GM19328 (cell line): ENCODE measurements at regions not wholly inside any gene's neighbourhood (a gene's known extent, or its start where the extent isn't known, plus 50 kb on each side); places are given as distances from the start of the nearest gene placed in this dataset.
"Not testable (repeated sequence)": the region's sequence is repeated elsewhere in the genome, so short reads cannot be mapped to it uniquely, and the experiment has no call there.

Source experiments
- ATAC-seq: cut with Tn5 transposase; IDR thresholded peaks from one replicate; pipeline ENCODE4 v1.9.1; 2021; ENCODE audit warnings: mild to moderate bottlenecking, moderate library complexity; ENCODE audit not compliant: unreplicated experiment

GRCh38 chr12:107144441-107144840 lies 51.1 kb upstream of the CRY1 start:
- ATAC-seq = no peak

- no peak for ATAC-seq
These were observed 51.6 kb upstream of the CRY1 start for GRCh38 chr12:107144990-107145389.

- no peak for ATAC-seq
These were observed 52.0 kb upstream of the CRY1 start for GRCh38 chr12:107145397-107145796.

GRCh38 chr12:107148107-107148506 lies 54.8 kb upstream of the CRY1 start:
- ATAC-seq = no peak

- ATAC-seq = no peak
These were observed 59.0 kb upstream of the CRY1 start for GRCh38 chr12:107152315-107152714.

GRCh38 chr12:107159384-107159900 lies 66.1 kb upstream of the CRY1 start:
- no peak for ATAC-seq

GRCh38 chr12:107163413-107163812 lies 70.1 kb upstream of the CRY1 start:
- no peak for ATAC-seq

GRCh38 chr12:107164392-107164791 lies 71.0 kb upstream of the CRY1 start:
- ATAC-seq = no peak

GRCh38 chr12:107165581-107165980 lies 72.2 kb upstream of the CRY1 start:
- no peak for ATAC-seq

- ATAC-seq = no peak
These were observed 74.4 kb upstream of the CRY1 start for GRCh38 chr12:107167756-107168155.

- ATAC-seq = no peak
These were observed 75.9 kb upstream of the CRY1 start for GRCh38 chr12:107169200-107169599.

GRCh38 chr12:107178776-107179175 lies 85.4 kb upstream of the CRY1 start:
- no peak for ATAC-seq

- ATAC-seq = no peak
These were observed 86.5 kb upstream of the CRY1 start for GRCh38 chr12:107179871-107180270.

- no peak for ATAC-seq
These were observed 86.9 kb upstream of the CRY1 start for GRCh38 chr12:107180272-107180671.

GRCh38 chr12:107184359-107184930 lies 91.1 kb upstream of the CRY1 start:
- no peak for ATAC-seq

- ATAC-seq = no peak
These were observed 103.3 kb upstream of the CRY1 start for GRCh38 chr12:107196681-107197080.

- no peak for ATAC-seq
These were observed 107.0 kb upstream of the CRY1 start for GRCh38 chr12:107200394-107200793.

GRCh38 chr12:107207931-107208525 lies 114.7 kb upstream of the CRY1 start:
- ATAC-seq = no peak

- not testable (repeated sequence) for ATAC-seq
These were observed 116.4 kb upstream of the CRY1 start for GRCh38 chr12:107209700-107210099.

GRCh38 chr12:107214373-107214773 lies 121.0 kb upstream of the CRY1 start:
- not testable (repeated sequence) for ATAC-seq

- not testable (repeated sequence) for ATAC-seq
These were observed 123.1 kb upstream of the CRY1 start for GRCh38 chr12:107216411-107216810.

- no peak for ATAC-seq
These were observed 126.0 kb upstream of the CRY1 start for GRCh38 chr12:107219301-107219700.

GRCh38 chr12:107221913-107222312 lies 128.6 kb upstream of the CRY1 start:
- ATAC-seq = no peak
